Endothelial cell of umbilical vein (primary cell): ENCODE measurements at regions not wholly inside any gene's neighbourhood (a gene's known extent, or its start where the extent isn't known, plus 50 kb on each side); places are given as distances from the start of the nearest gene placed in this dataset.

Source experiments
- BruUV-seq: library from RNA; stranded (reverse); fragments of 400-500 nt; replicated peaks from 2 replicates; lab custom pipeline; 2021; lab: Mats Ljungman, UMichigan
- CTCF ChIA-PET: fragments of 300-600, 350-600 bp; sonication (Branson Sonifier 250); formaldehyde crosslinking; loops from one replicate; lab custom pipeline; 2021; ENCODE audit warnings: antibody characterized with exemption, inconsistent platforms; lab: Charles Lee
- POLR2A ChIA-PET: fragments of 300-600, 350-600 bp; sonication (Branson Sonifier 250); formaldehyde crosslinking; loops from one replicate; lab custom pipeline; 2021; ENCODE audit warnings: antibody characterized with exemption, inconsistent platforms; lab: Charles Lee
- DNase-seq: peaks from one replicate; pipeline ENCODE4 v3.0.0-alpha.2; 2011; ENCODE audit warnings: low read depth, low spot score
- FAIRE-seq: peaks from 2 replicates; lab custom pipeline; 2011; peaks lifted over from hg19 to GRCh38; lab: Jason Lieb, UNC
- H2AFZ ChIP-seq: 2 replicates; pipeline ENCODE4 v1.6.0; 2012; ENCODE audit warnings: low read depth, low read length, control low read depth, inconsistent platforms
- H3K27ac ChIP-seq: 2 replicates; pipeline ENCODE4 v1.5.1; 2011; ENCODE audit warnings: low read depth, mild to moderate bottlenecking, control low read depth, low read length, moderate library complexity; ENCODE audit not compliant: insufficient read depth
- H3K27me3 ChIP-seq, 2 experiments: 2 replicates each; pipeline versions ENCODE4 v1.6.0 to v1.6.1; 2011; ENCODE audit warnings: low read length in 2 of 2, mixed read lengths in 1 of 2; ENCODE audit not compliant: control insufficient read depth in 2 of 2, insufficient read depth in 2 of 2
- H3K36me3 ChIP-seq, 2 experiments: 2 replicates in 1 of 2; 3 replicates in 1 of 2; pipeline ENCODE4 v1.5.1; 2011; ENCODE audit warnings: low read length in 2 of 2, mild to moderate bottlenecking in 1 of 2, moderate library complexity in 1 of 2; ENCODE audit not compliant: control insufficient read depth in 2 of 2, insufficient read depth in 2 of 2; ENCODE audit errors: extremely low read depth in 1 of 2
- H3K4me1 ChIP-seq: 3 replicates; pipeline ENCODE4 v1.5.1; 2011; ENCODE audit warnings: mild to moderate bottlenecking, low read length; ENCODE audit not compliant: control insufficient read depth, insufficient read depth; ENCODE audit errors: extremely low read depth
- H3K4me2 ChIP-seq: 2 replicates; pipeline ENCODE4 v1.6.1; 2011; ENCODE audit warnings: low read length, control low read depth, mixed read lengths; ENCODE audit not compliant: insufficient read depth
- H3K4me3 ChIP-seq, 3 experiments: fragments of 200-600 bp in 1 of 3; sonication (generic), shearing (Covaris generic) in 1 of 3; replicated peaks in 1 of 3; 2 replicates each; pipeline ENCODE4 v1.5.1; 2011 to 2016; ENCODE audit warnings: control low read depth in 3 of 3, low read length in 3 of 3, mild to moderate bottlenecking in 2 of 3, inconsistent platforms in 1 of 3, low read depth in 1 of 3, moderate library complexity in 1 of 3; ENCODE audit not compliant: insufficient read depth in 1 of 3
- H3K79me2 ChIP-seq: 2 replicates; pipeline ENCODE4 v1.6.0; 2012; ENCODE audit warnings: low read length, inconsistent platforms; ENCODE audit not compliant: control insufficient read depth, insufficient read depth
- H3K9ac ChIP-seq: replicated peaks from 2 replicates; pipeline ENCODE3; 2011; ENCODE audit warnings: low read length, control low read depth; ENCODE audit not compliant: insufficient read depth; ENCODE audit errors: extremely low read depth
- H3K9me1 ChIP-seq: replicated peaks from 3 replicates; pipeline ENCODE4 v1.6.0; 2011; ENCODE audit warnings: mild to moderate bottlenecking, low read length; ENCODE audit not compliant: control insufficient read depth, insufficient read depth; ENCODE audit errors: extremely low read depth
- H3K9me3 ChIP-seq: replicated peaks from 2 replicates; pipeline ENCODE4 v1.5.1; 2012; ENCODE audit warnings: low read length, inconsistent platforms; ENCODE audit not compliant: control insufficient read depth, insufficient read depth
- H4K20me1 ChIP-seq: replicated peaks from 2 replicates; pipeline ENCODE3; 2011; ENCODE audit warnings: mild to moderate bottlenecking, low read length; ENCODE audit not compliant: control insufficient read depth, insufficient read depth; ENCODE audit errors: extremely low read depth
- EZH2 ChIP-seq: IDR thresholded peaks from 2 replicates; pipeline ENCODE4 v1.6.1; 2012; ENCODE audit warnings: borderline replicate concordance, low read depth, mild to moderate bottlenecking, moderate library complexity, low read length, inconsistent platforms; ENCODE audit not compliant: severe bottlenecking
- FOS ChIP-seq: IDR thresholded peaks from 2 replicates; pipeline ENCODE4 v1.6.1; 2011; ENCODE audit warnings: mild to moderate bottlenecking, low read length, moderate library complexity, borderline replicate concordance; ENCODE audit not compliant: insufficient read depth
- GATA2 ChIP-seq: IDR thresholded peaks from 2 replicates; pipeline ENCODE4 v1.7.0; 2011; ENCODE audit warnings: low read depth, mild to moderate bottlenecking, moderate library complexity, mixed read lengths, low read length; ENCODE audit not compliant: insufficient read length, insufficient read depth
- JUN ChIP-seq: IDR thresholded peaks from 2 replicates; pipeline ENCODE4 v1.6.1; 2011; ENCODE audit warnings: borderline replicate concordance, low read depth; ENCODE audit not compliant: insufficient read length, insufficient read depth
- MYC ChIP-seq: IDR thresholded peaks from one replicate; pipeline ENCODE4 v1.6.1; 2011; ENCODE audit warnings: mild to moderate bottlenecking, low read depth, low read length
- POLR2A ChIP-seq: IDR thresholded peaks from 2 replicates; pipeline ENCODE4 v1.6.1; 2012; ENCODE audit warnings: low read depth, mild to moderate bottlenecking, control low read depth, low read length
- POLR2AphosphoS5 ChIP-seq: IDR thresholded peaks from 2 replicates; pipeline ENCODE4 v1.6.1; 2012; ENCODE audit warnings: low read depth, mild to moderate bottlenecking, control low read depth, low read length, moderate library complexity; ENCODE audit not compliant: insufficient read depth
- dilution Hi-C: fragments of 300-500 bp; cut with MboI; formaldehyde crosslinking; loops from one replicate; pipeline ENCODE4 v1.15.0; 2019; ENCODE audit warnings: low sequenced_read_pairs; ENCODE audit not compliant: extremely low pct_ligation_motif_present
- intact Hi-C: fragments of 100-400 bp; cut with micrococcal nuclease; formaldehyde crosslinking; loops from one replicate; pipeline ENCODE4 v1.10.0; 2022
- TF ChIP-seq, protein P1 (sequence below): IDR thresholded peaks from 2 replicates; pipeline ENCODE4 v1.6.1; 2011; ENCODE audit not compliant: insufficient read depth, insufficient read length
- TF ChIP-seq, protein P2 (sequence below), 2 donors: IDR thresholded peaks; 1 replicate in 1 of 2; 2 replicates in 1 of 2; pipeline ENCODE4 v1.5.1; 2011; ENCODE audit warnings: low read length in 2 of 2, mild to moderate bottlenecking in 2 of 2, moderate library complexity in 2 of 2, control low read depth in 1 of 2, inconsistent platforms in 1 of 2, low read depth in 1 of 2; ENCODE audit not compliant: insufficient read depth in 1 of 2; ENCODE audit errors: extremely low read depth in 1 of 2

DNA sequence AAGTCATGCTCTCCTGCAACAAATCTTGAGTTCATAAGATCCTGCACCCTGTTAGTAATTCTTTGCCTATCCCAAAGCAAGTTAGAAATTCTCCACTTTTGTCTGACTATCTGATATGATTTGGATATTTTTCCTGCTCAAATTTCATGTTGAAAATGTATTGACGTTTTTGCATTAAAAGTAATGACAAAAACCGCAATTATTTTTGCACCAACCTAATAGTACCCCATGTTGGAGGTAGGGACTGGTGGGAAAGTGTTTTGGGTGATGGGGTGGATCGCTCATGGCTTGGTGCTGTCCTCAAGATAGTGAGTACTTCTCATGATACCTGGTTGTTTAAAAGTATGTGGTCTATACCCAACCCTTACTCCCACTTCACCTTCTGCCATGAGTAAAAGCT lies 713.4 kb downstream of the CDH18 start:
- no peak overlapping the region for H3K27ac ChIP-seq
- FAIRE-seq (no peak), DNase-seq (no peak)
- intact Hi-C loops = no loop called here
- H3K4me3 ChIP-seq = no peak overlapping the region
- H3K9me1 ChIP-seq = no peaks in the 10 kb centered on the region
- no peak overlapping the region for H3K9ac ChIP-seq
- no peaks in the 10 kb centered on the region for H3K79me2 ChIP-seq
- ChIA-PET CTCF (no interaction called here), POLR2A (no interaction called here)
- no peak overlapping the region for H2AFZ ChIP-seq
- dilution Hi-C loops = no loop called here
- H3K27me3 ChIP-seq = no peaks in the 10 kb centered on the region
- H3K36me3 ChIP-seq = no peaks in the 10 kb centered on the region
- H3K9me3 ChIP-seq = peaks cover 6% of the 10 kb centered on the region
- no peaks in the 10 kb centered on the region for H3K4me1 ChIP-seq
- TF ChIP-seq MYC (no peak), FOS (no peak), GATA2 (no peak), EZH2 (no peak), POLR2AphosphoS5 (no peak), POLR2A (no peak), JUN (no peak)
- TF ChIP-seq, protein P1, sequence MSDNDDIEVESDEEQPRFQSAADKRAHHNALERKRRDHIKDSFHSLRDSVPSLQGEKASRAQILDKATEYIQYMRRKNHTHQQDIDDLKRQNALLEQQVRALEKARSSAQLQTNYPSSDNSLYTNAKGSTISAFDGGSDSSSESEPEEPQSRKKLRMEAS = no peak
- TF ChIP-seq, protein P2, sequence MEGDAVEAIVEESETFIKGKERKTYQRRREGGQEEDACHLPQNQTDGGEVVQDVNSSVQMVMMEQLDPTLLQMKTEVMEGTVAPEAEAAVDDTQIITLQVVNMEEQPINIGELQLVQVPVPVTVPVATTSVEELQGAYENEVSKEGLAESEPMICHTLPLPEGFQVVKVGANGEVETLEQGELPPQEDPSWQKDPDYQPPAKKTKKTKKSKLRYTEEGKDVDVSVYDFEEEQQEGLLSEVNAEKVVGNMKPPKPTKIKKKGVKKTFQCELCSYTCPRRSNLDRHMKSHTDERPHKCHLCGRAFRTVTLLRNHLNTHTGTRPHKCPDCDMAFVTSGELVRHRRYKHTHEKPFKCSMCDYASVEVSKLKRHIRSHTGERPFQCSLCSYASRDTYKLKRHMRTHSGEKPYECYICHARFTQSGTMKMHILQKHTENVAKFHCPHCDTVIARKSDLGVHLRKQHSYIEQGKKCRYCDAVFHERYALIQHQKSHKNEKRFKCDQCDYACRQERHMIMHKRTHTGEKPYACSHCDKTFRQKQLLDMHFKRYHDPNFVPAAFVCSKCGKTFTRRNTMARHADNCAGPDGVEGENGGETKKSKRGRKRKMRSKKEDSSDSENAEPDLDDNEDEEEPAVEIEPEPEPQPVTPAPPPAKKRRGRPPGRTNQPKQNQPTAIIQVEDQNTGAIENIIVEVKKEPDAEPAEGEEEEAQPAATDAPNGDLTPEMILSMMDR (IDR thresholded peaks at IDR 0.05; ENCODE audit: extremely low read depth in 1 of 2, insufficient read depth in 1 of 2, low read depth in 1 of 2, low read length in 2 of 2) = no peak
- H4K20me1 ChIP-seq = no peaks in the 10 kb centered on the region
- H3K4me2 ChIP-seq = no peak overlapping the region
- no TSS peak for BruUV-seq
